ENCODE measurements at regions not wholly inside any gene's neighbourhood (a gene's known extent, or its start where the extent isn't known, plus 50 kb on each side); places are given as distances from the start of the nearest gene placed in this dataset.
"Not testable (repeated sequence)": the region's sequence is repeated elsewhere in the genome, so short reads cannot be mapped to it uniquely, and the experiment has no call there.

GRCh38 chr3:194867270-194867983, 181.7 kb downstream of the FAM43A start:
- peak; percentile 8 for DNase-seq (ENCODE audit: low spot score)

GRCh38 chr3:194868831-194869230, 183.1 kb downstream of the FAM43A start:
- DNase-seq (ENCODE audit: low spot score), result no peak

DNA sequence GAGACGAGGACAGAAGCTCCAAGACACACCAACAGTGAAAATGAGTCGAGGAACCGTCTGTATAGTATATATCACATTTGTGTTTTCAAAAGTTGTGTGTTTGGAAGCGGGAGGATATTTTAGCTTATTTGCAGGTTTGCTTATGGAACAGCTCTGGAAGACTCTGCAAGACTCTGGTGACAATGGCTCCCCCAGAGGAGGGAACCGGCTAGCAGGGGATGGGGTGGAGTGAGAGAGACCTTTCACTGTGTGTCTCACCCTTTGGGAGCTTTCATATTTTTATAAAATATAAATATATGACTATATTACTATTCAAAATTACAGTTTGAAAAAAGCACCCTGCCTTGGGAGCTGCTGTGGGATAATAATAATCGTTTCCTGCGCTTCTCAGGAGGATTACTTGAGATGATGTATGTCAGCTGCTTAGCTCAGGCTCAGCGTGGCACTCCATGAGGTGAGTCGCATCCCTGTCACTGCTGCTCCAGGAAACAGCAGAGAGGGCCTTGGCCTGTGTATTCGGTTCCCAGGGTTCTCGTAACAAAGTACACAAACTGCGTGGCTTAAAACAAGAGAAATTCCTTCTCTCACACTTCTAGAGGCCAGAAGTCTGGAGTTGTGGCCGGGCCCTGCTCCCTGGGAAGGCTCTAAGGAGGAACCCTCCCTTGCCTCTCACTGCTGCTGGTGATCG, 183.9 kb downstream of the FAM43A start:
- no peak for DNase-seq (ENCODE audit: low spot score)

- peak; percentile 50 for DNase-seq (ENCODE audit: low spot score)
Measured at GRCh38 chr3:194870394-194871110, 184.9 kb downstream of the FAM43A start.

GRCh38 chr3:194871143-194871863, 185.6 kb downstream of the FAM43A start:
- peak; percentile 62 for DNase-seq (ENCODE audit: low spot score)

- DNase-seq (ENCODE audit: low spot score), result peak; percentile 77
Measured at GRCh38 chr3:194871864-194872668, 186.4 kb downstream of the FAM43A start.

GRCh38 chr3:194872669-194872977, 186.9 kb downstream of the FAM43A start:
- peak; percentile 19 for DNase-seq (ENCODE audit: low spot score)

GRCh38 chr3:194873474-194873873, 187.8 kb downstream of the FAM43A start:
- not testable (repeated sequence) for DNase-seq (ENCODE audit: low spot score)

- DNase-seq (ENCODE audit: low spot score), result no peak
Measured at GRCh38 chr3:194874206-194874605, 188.5 kb downstream of the FAM43A start.

- no peak for DNase-seq (ENCODE audit: low spot score)
Measured at GRCh38 chr3:194874783-194875182, 189.1 kb downstream of the FAM43A start.

DNA sequence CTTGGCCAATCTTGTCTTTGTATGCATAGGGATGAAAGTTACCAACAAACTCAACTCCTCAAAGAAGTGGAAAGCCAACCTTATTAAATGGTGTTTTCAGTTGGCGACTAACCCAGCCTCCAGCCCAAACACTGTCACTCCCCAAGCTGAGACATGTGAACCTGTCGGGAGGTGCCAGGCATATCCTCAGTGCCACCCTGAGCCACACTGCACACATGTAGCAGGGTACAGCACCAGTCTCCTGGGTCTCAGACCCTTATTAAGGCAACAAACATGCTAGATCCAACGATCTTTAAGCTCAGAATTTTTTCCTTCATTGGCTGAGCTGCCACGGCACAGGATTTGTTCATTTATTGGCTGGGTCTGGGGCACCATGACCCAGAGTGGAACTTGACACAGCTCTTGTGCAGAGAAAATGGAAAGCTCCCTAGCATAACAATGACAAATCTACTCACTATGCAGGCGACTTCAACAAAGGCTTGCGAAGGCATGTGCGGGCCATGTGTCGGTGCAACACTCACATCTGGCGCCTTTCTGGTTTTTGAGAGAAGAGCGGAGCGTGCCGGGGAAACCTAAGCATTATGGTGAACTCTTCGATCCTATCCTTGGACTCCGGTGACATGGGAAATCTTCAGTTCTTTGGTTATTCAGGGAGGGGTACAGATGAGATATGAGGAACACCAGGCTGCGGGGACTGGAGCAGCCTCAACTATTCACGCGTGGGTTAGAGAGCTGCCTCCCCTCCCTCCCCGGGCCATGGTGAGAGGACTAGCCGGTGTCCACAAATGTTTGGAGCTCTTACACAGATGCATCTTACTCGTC, 190.1 kb downstream of the FAM43A start:
- no peak for DNase-seq (ENCODE audit: low spot score)

DNA sequence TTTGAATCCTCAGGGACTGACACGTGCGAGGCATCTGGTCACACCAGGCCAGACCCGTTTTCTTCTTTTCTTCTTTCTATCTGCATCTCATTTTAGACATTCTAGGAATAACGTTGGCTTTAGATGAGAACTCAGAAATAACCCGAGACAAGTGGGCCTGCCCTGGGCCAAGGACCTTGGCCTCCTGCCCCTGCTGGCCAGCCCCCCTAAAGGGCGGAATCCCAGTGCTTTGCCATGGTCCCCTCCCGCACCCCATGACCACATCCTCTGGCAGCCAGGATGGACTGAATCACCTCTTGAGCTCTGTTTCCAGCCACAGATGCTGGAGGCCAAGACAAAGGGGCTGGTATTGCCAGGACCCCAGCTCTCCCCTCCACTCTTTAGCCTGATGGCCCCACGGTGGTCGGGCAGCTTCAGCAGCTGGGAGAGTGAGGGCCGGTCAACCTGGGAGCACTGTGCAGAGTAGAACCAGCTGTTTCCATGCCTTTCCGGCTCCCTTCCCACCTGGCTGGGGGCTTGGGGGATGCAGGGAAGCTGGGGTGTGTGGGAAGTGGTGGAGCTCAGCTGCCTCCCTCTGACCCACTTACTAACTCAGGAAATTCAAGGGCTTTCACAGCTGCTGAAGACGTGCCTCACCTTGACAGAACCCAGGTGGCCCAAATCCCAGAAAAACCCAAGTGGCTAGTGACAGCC, 190.9 kb downstream of the FAM43A start:
- DNase-seq (ENCODE audit: low spot score), result no peak

- no peak for DNase-seq (ENCODE audit: low spot score)
Measured at GRCh38 chr3:194877291-194878119, 191.8 kb downstream of the FAM43A start.

- DNase-seq (ENCODE audit: low spot score), result no peak
Measured at GRCh38 chr3:194879126-194879877, 193.6 kb downstream of the FAM43A start.

DNA sequence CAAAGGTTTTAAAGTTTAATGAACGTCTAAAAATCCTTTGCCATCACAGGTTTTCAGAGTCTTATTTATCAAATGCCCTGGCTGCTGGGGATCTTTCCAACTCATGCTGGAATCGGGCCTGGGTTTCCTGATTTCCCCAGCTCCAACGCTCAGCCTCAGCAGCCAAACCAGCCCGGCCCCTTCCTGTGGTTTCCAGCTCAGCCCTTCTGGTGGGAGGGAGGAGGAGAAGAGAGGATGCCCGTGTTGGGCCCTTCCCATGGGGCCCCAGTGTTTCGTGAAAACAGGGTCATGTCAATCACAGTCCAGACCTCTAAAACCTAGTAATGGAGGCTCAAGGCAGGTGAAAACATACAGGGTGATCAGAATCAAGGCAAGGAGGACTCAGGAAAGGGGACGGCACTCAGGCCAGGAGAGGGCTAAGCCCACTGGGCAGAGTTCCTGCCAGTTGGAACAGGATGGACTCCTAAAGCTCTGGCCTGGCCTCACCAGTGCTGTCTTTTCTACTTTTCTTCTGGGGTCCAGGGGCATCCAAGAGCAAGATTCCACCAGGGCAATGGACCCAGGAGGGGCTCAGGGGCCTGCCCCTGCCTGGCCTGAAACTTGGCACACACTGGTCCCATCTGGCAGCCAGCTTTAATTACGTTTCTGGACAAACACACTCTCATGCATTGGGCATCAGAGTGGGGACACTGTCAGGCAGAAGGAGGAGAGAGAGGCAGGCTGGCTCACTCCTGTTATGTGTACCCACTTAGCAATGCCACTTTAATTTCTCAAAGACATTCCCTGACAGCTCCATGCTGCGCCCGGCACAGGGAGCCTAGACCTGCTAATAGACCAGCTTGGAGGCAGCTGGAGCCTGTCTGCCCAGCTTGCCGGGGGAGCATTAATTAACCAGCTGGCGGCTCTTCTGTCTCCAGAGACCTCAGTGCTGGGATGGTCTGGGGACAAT, 194.6 kb downstream of the FAM43A start:
- DNase-seq (ENCODE audit: low spot score), result no peak

GRCh38 chr3:194880940-194881925, 195.6 kb downstream of the FAM43A start:
- no peak for DNase-seq (ENCODE audit: low spot score)
